ENCODE measurements at regions not wholly inside any gene's neighbourhood (a gene's known extent, or its start where the extent isn't known, plus 50 kb on each side); places are given as distances from the start of the nearest gene placed in this dataset.

GRCh38 chr14:30427401-30427800 is 131.6 kb upstream of the G2E3 start:
- TF ChIP-seq EZH2 (IDR thresholded peaks at IDR 0.05; ENCODE audit: low read depth, unreplicated experiment) (no peak), CTCF (conservative IDR thresholded peaks at IDR 0.05; ENCODE audit: low read depth in 2 of 2) (no peak), POLR2AphosphoS5 (IDR thresholded peaks at IDR 0.05; ENCODE audit: low read depth) (no peak), CREB1 (CRISPR knock-in tag; IDR thresholded peaks at IDR 0.05; ENCODE audit: low read depth) (no peak), NANOG (IDR thresholded peaks at IDR 0.05; ENCODE audit: borderline replicate concordance) (no peak)

All from GM23338 (cell line).